CD14-positive monocyte (primary cell): ENCODE measurements at regions not wholly inside any gene's neighbourhood (a gene's known extent, or its start where the extent isn't known, plus 50 kb on each side); places are given as distances from the start of the nearest gene placed in this dataset.

Source experiments
- DNase-seq, 3 donors: peaks; one replicate each; pipeline ENCODE4 v3.0.0-alpha.2; 2011 to 2022
- H2AFZ ChIP-seq: 2 replicates; pipeline ENCODE4 v1.6.0; 2012; ENCODE audit warnings: mild to moderate bottlenecking, low read depth, low read length, inconsistent platforms; ENCODE audit not compliant: insufficient read depth, poor library complexity, severe bottlenecking
- H3K27ac ChIP-seq, 2 donors: 1 replicate in 1 of 2; 2 replicates in 1 of 2; pipeline ENCODE4 v1.5.1; 2012 to 2013; ENCODE audit warnings: low read length in 2 of 2, control low read depth in 1 of 2, inconsistent platforms in 1 of 2, low read depth in 1 of 2, mild to moderate bottlenecking in 1 of 2
- H3K27me3 ChIP-seq, 2 donors: one replicate each; pipeline versions ENCODE4 v1.6.0 to v1.6.1; 2011 to 2013; ENCODE audit warnings: low read length in 2 of 2; ENCODE audit not compliant: control insufficient read depth in 2 of 2, insufficient read depth in 2 of 2
- H3K36me3 ChIP-seq, 2 donors: replicated peaks in 1 of 2; 1 replicate in 1 of 2; 2 replicates in 1 of 2; pipeline versions ENCODE4 v1.5.1 to v1.6.1; 2012 to 2013; ENCODE audit warnings: low read length in 2 of 2, control low read depth in 1 of 2, inconsistent platforms in 1 of 2, mild to moderate bottlenecking in 1 of 2; ENCODE audit not compliant: insufficient read depth in 2 of 2, control insufficient read depth in 1 of 2
- H3K4me1 ChIP-seq, 2 donors: 1 replicate in 1 of 2; 2 replicates in 1 of 2; pipeline versions ENCODE4 v1.5.1 to v1.6.1; 2012 to 2013; ENCODE audit warnings: low read length in 2 of 2, control low read depth in 1 of 2, inconsistent platforms in 1 of 2, mild to moderate bottlenecking in 1 of 2, moderate library complexity in 1 of 2; ENCODE audit not compliant: insufficient read depth in 2 of 2, control insufficient read depth in 1 of 2
- H3K4me2 ChIP-seq: replicated peaks from 2 replicates; pipeline ENCODE3; 2012; ENCODE audit warnings: low read length, moderate library complexity, mild to moderate bottlenecking; ENCODE audit not compliant: poor library complexity, severe bottlenecking; ENCODE audit errors: extremely low read depth
- H3K4me3 ChIP-seq, 3 experiments: fragments of 200-600 bp in 1 of 3; sonication (generic) in 1 of 3; replicated peaks in 1 of 3; 1 replicate in 2 of 3; 2 replicates in 1 of 3; pipeline ENCODE4 v1.5.1; 2011 to 2013; ENCODE audit warnings: low read length in 3 of 3, mild to moderate bottlenecking in 3 of 3, control low read depth in 2 of 3, low read depth in 2 of 3, inconsistent platforms in 1 of 3, moderate library complexity in 1 of 3
- H3K79me2 ChIP-seq: 2 replicates; pipeline ENCODE4 v1.6.0; 2012; ENCODE audit warnings: mild to moderate bottlenecking, control low read depth, inconsistent platforms, low read length, moderate library complexity; ENCODE audit not compliant: insufficient read depth
- H3K9ac ChIP-seq: 2 replicates; pipeline ENCODE4 v1.6.0; 2017; ENCODE audit warnings: low read length, mild to moderate bottlenecking; ENCODE audit not compliant: insufficient read depth, poor library complexity, severe bottlenecking
- H3K9me3 ChIP-seq, 2 donors: replicated peaks in 1 of 2; 1 replicate in 1 of 2; 2 replicates in 1 of 2; pipeline versions ENCODE4 v1.5.1 to v1.6.1; 2012 to 2013; ENCODE audit warnings: low read length in 2 of 2, control low read depth in 1 of 2; ENCODE audit not compliant: control insufficient read depth in 1 of 2, insufficient read depth in 1 of 2
- H4K20me1 ChIP-seq: 2 replicates; pipeline ENCODE4 v1.6.0; 2012; ENCODE audit warnings: mild to moderate bottlenecking, low read length, control low read depth, moderate library complexity; ENCODE audit not compliant: insufficient read depth
- H3K27ac Mint-ChIP-seq, 7 donors: one replicate each; pipeline ENCODE4 v1.8.0; 2020; ENCODE audit warnings: mild to moderate bottlenecking in 7 of 7, mixed read lengths in 7 of 7, moderate library complexity in 6 of 7, inconsistent platforms in 2 of 7
- H3K27me3 Mint-ChIP-seq, 3 donors: one replicate each; pipeline ENCODE4 v1.8.0; 2021 to 2022; ENCODE audit warnings: low read depth in 3 of 3, mild to moderate bottlenecking in 3 of 3, mixed read lengths in 3 of 3, moderate library complexity in 3 of 3, inconsistent platforms in 1 of 3
- H3K36me3 Mint-ChIP-seq, 2 donors: one replicate each; pipeline ENCODE4 v1.8.0; 2020; ENCODE audit warnings: mixed read lengths in 2 of 2, inconsistent platforms in 1 of 2, mild to moderate bottlenecking in 1 of 2
- H3K4me1 Mint-ChIP-seq: one replicate; pipeline ENCODE4 v1.8.0; 2020; ENCODE audit warnings: mild to moderate bottlenecking, mixed read lengths
- H3K4me3 Mint-ChIP-seq, 2 donors: one replicate each; pipeline ENCODE4 v1.8.0; 2020; ENCODE audit warnings: mild to moderate bottlenecking in 2 of 2, mixed read lengths in 2 of 2, moderate library complexity in 1 of 2
- H3K9me3 Mint-ChIP-seq, 7 donors: one replicate each; pipeline ENCODE4 v1.8.0; 2020 to 2022; ENCODE audit warnings: mixed read lengths in 7 of 7, mild to moderate bottlenecking in 6 of 7, moderate library complexity in 6 of 7, inconsistent platforms in 2 of 7
- WGBS: methylation state at CpG from one replicate; pipeline ENCODE4 v1.1.5; 2013; ENCODE audit warnings: missing lambda C conversion rate; ENCODE audit not compliant: insufficient coverage; 5-methylcytosine and 5-hydroxymethylcytosine counted together
- intact Hi-C, 2 donors: fragments of 100-400 bp; cut with micrococcal nuclease; formaldehyde crosslinking; loops; one replicate each; pipeline versions ENCODE4 v1.15.0 to v1.15.1; 2023
- TF ChIP-seq, protein P1 (sequence below): fragments of 200-600 bp; IDR thresholded peaks from one replicate; pipeline ENCODE4 v1.8.0; 2022; ENCODE audit warnings: antibody characterized with exemption, mild to moderate bottlenecking

DNA sequence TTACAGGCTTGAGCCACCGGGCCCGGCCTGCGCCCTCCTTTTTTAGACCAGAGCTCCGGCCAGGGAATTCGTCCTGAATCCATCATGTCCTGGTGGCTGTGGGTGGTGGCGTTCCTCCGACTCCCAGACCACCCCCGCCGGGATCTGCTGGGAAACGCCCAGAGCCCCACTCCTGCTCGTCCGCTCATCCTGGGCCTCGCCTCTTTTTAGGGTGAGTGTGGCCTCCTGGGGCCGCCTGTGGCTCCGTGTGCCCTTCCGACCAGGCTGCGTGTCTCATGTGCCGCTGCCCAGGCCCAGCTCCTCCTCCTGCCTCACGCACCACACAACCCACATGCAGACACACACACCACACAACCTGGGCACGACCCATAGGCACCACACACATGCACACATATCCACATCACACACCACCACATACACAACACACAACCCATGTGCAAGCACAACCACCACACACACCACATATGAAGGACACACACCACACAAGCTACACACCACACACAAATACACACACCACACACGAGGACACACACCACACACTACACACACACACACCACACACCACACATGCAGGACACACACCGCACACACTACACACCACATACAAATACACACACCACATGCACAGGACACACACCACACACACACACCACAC, 946.2 kb downstream of the BRD1 start:
- Histone ChIP-seq H2AFZ (no peak overlapping the region), H3K79me2 (no peaks in the 10 kb centered on the region), H3K27me3 (no peaks in the 10 kb centered on the region), H3K4me1 (no peaks in the 10 kb centered on the region), H4K20me1 (no peaks in the 10 kb centered on the region), H3K9ac (no peak overlapping the region), H3K4me3 (no peak overlapping the region), H3K27ac (no peak overlapping the region), H3K4me2 (no peak overlapping the region), H3K36me3 (no peaks in the 10 kb centered on the region), H3K9me3 (no peaks in the 10 kb centered on the region)
- Mint-ChIP-seq H3K9me3 (peaks cover 0 to 3% (median 0%) of the 10 kb centered on the region in 7 donors), H3K36me3 (no peaks in the 10 kb centered on the region), H3K27me3 (peaks cover 2 to 4% (median 2%) of the 10 kb centered on the region in 3 donors), H3K4me3 (no peak overlapping the region), H3K4me1 (no peaks in the 10 kb centered on the region), H3K27ac (no peak overlapping the region)
- 92% methylated on average over 15 of the region's 22 CpGs for WGBS
- DNase-seq = no peak
- intact Hi-C loops = no loop called here
- TF ChIP-seq, protein P1, sequence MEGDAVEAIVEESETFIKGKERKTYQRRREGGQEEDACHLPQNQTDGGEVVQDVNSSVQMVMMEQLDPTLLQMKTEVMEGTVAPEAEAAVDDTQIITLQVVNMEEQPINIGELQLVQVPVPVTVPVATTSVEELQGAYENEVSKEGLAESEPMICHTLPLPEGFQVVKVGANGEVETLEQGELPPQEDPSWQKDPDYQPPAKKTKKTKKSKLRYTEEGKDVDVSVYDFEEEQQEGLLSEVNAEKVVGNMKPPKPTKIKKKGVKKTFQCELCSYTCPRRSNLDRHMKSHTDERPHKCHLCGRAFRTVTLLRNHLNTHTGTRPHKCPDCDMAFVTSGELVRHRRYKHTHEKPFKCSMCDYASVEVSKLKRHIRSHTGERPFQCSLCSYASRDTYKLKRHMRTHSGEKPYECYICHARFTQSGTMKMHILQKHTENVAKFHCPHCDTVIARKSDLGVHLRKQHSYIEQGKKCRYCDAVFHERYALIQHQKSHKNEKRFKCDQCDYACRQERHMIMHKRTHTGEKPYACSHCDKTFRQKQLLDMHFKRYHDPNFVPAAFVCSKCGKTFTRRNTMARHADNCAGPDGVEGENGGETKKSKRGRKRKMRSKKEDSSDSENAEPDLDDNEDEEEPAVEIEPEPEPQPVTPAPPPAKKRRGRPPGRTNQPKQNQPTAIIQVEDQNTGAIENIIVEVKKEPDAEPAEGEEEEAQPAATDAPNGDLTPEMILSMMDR = no peak

DNA sequence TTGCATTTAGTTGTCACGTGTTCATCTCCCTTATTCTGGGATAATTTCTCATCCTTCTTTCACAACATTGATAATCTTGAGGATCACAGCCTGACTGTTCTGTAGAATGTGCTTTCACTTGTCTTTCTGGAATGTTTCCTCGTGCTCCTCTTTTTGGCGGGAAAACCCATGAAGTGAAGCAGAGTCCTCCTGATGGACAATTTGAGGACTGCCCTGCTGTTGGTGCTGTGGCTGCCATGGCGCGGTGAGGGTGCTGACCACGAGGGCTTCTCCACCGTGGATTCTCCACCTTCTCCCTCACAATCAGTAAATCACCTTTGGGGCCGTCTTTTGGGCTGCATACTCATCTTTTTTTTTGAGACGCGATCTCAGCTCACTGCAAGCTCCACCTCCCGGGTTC, 946.9 kb downstream of the BRD1 start:
- intact Hi-C loops = no loop called here
- H3K4me1 ChIP-seq = no peaks in the 10 kb centered on the region
- H3K9me3 ChIP-seq = no peaks in the 10 kb centered on the region
- H3K36me3 Mint-ChIP-seq = no peaks in the 10 kb centered on the region
- H3K4me1 Mint-ChIP-seq = no peaks in the 10 kb centered on the region
- no peaks in the 10 kb centered on the region for H3K27me3 ChIP-seq
- no peak overlapping the region for H3K27ac Mint-ChIP-seq
- 94% methylated on average over 9 of the region's 11 CpGs for WGBS
- H2AFZ ChIP-seq = no peak overlapping the region
- H3K79me2 ChIP-seq = no peaks in the 10 kb centered on the region
- no peak overlapping the region for H3K4me2 ChIP-seq
- H3K9me3 Mint-ChIP-seq = peaks cover 0 to 3% (median 0%) of the 10 kb centered on the region in 7 donors
- H4K20me1 ChIP-seq = no peaks in the 10 kb centered on the region
- TF ChIP-seq, protein P1 = no peak
- H3K36me3 ChIP-seq = no peaks in the 10 kb centered on the region
- peaks cover 2% of the 10 kb centered on the region in 3 donors for H3K27me3 Mint-ChIP-seq
- H3K9ac ChIP-seq = no peak overlapping the region
- H3K4me3 ChIP-seq = no peak overlapping the region
- no peak overlapping the region for H3K27ac ChIP-seq
- no peak for DNase-seq
- H3K4me3 Mint-ChIP-seq = no peak overlapping the region
